ENCODE measurements at regions not wholly inside any gene's neighbourhood (a gene's known extent, or its start where the extent isn't known, plus 50 kb on each side); places are given as distances from the start of the nearest gene placed in this dataset.

DNA sequence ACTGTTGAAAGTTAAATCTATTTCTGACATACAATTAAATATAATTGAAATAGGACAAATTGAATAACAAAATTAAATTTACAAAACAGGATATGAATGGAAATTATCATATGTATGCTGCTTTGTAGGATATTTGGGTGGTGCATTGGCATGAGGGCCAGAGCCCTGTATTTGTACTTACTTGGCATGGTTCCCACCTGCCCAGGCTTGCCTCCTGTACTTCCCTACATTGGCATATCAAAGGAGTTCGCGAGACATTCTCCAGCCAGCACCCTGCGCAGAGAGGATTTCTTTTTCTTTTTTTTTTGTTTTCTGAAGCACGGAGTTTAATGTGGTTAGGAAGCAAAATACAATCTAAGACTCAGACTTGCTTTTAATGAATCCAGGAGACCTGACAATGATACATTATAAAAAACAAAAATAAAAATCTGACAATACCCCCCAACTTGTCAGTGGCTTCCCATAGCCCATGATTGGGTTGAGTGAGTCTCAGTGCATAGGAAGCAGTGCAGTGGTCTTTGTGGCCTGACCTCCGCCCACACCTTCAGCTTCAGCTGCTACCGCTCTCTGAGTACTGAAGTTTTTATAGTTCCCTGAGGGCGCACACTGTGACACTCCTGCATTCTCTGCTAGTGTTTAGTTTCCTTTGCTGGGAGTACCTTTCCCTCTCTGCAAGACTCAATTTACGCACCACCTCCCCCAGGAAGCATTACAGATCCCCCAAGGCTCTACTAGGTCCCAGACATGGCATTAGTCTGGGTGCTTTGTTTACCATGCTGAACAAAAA, 440.8 kb downstream of the UTRN start:
- no peak for DNase-seq (ENCODE audit: low spot score)

- DNase-seq (ENCODE audit: low spot score): no peak
Measured at GRCh38 chr6:144728804-144729203, 443.7 kb downstream of the UTRN start.

GRCh38 chr6:144729502-144729901, 444.4 kb downstream of the UTRN start:
- no peak for DNase-seq (ENCODE audit: low spot score)

- no peak for DNase-seq (ENCODE audit: low spot score)
Measured at GRCh38 chr6:144730088-144730645, 445.0 kb downstream of the UTRN start.

GRCh38 chr6:144731229-144731628, 446.1 kb downstream of the UTRN start:
- no peak for DNase-seq (ENCODE audit: low spot score)

- no peak for DNase-seq (ENCODE audit: low spot score)
Measured at GRCh38 chr6:144736763-144737162, 451.6 kb downstream of the UTRN start.

- no peak for DNase-seq (ENCODE audit: low spot score)
Measured at GRCh38 chr6:144737998-144738397, 452.9 kb downstream of the UTRN start.

- DNase-seq (ENCODE audit: low spot score): no peak
Measured at GRCh38 chr6:144739873-144740272, 454.7 kb downstream of the UTRN start.

DNA sequence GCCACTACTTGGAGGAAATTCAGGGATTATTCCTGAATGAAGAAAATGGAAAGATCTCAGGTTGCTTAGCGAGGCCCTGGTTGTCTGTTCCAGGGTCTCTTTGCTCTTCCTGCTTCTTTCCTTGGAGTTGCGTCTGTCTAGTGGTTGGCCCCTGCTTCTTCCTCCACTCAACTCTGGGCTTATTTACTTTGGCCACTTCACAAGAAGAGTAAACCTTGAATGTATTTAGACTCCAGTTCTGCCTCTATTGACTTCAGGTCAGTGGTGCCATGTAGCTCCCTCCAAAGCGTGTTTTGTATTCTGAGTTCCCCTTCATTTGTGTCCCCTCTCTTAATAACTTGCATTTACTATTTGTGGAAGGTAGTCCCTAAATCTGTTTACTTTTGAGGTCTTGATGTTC, 456.5 kb downstream of the UTRN start:
- no peak for DNase-seq (ENCODE audit: low spot score)

DNA sequence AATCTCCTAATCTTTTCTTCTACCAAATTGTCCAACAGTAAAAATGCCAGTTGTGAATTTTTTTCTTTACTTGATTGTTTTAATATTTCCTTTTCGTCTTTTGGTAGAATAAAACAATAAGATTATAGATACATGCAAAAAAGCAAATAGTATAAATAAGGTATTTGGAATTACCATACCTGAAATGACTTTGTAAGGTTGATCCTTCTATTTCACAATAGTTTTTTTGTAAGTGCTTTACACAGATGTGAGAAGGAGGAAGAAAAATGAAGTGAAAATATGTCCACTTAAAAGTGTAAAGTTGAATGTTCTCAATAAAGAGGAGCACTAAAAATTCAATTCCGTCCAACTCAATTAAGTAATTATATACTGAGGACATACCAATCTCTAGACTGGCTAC, 457.6 kb downstream of the UTRN start:
- DNase-seq (ENCODE audit: low spot score): no peak

- peak; percentile 16 for DNase-seq (ENCODE audit: low spot score)
Measured at GRCh38 chr6:144744720-144745119, 459.6 kb downstream of the UTRN start.

GRCh38 chr6:144745439-144745838, 460.3 kb downstream of the UTRN start:
- DNase-seq (ENCODE audit: low spot score): no peak

DNA sequence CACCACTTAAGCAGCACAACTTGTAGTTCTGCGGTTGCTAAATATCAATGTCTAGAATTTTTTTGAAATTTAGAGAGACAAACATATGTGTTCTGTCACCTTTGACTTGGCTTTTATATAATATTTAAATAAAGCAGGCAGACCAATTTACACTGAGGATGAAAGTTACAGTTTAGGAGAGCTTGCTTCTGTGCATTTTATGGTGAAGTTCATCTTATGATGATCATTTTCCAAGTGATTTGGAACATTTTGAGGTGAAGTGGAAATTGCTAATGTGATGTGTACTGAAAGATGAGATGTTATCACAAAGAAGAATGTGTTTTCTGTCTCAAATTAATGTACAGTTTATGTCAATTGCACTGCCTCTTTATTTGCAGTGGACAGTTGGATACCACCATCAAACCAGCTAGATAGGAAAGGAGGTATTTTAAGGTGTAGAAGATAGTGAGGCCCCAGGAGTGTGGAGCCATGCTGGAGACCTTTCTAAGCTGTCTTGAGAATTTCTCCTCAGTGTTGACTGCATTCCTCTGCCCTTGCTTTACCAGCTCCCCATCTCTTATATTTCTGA, 461.9 kb downstream of the UTRN start:
- no peak for DNase-seq (ENCODE audit: low spot score)

- DNase-seq (ENCODE audit: low spot score): no peak
Measured at GRCh38 chr6:144749263-144749662, 464.1 kb downstream of the UTRN start.

DNA sequence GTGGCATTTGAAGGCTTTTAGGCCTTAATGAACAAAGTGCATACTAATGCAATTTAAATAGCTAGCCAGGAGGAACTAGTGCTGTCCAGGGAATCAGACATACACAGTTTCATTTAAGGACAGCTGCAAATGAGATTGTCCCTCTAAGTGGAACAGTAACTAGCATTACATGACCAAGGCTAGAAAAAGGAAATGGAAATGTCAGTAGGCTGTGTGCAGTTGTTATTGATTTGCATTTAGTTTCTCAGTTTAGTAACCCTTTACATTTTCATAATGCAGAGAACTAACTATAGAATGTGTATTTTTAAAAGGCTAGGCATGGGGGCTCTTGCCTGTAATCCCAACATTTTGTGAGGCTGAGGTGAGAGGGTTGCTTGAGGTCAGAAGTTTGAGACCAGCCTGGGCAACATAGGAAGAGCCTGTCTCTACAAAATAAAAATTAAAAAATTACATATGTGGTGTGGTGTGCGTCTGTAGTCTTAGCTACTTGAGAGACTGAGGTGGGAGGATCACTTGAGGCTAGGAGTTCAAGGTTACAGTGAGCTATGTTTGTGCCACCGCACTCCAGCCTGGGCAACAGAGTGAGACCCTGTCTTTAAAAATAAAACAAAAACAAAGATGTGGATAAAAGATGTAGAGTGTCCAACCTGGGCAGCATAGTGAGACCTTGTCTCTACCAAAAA, 468.0 kb downstream of the UTRN start:
- DNase-seq (ENCODE audit: low spot score): no peak

DNA sequence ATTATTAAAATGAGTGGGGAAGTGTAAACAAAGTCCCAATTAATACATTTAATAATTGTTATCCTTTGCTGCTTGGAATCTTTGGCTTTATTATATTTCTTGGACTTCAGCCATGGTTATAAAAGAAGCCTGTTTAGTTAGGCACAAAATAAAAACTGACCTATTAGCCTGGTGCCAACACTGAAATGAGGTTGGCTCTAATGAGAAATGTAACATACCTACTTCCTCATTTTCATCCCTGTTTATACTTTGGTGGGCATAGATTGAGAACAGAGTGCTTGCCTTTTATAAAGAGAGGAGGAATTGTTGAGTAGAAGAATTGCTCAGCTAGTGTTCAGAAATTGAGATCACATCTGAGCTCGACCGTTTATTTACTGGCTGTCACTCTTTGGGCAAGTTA, 471.3 kb downstream of the UTRN start:
- no peak for DNase-seq (ENCODE audit: low spot score)

DNA sequence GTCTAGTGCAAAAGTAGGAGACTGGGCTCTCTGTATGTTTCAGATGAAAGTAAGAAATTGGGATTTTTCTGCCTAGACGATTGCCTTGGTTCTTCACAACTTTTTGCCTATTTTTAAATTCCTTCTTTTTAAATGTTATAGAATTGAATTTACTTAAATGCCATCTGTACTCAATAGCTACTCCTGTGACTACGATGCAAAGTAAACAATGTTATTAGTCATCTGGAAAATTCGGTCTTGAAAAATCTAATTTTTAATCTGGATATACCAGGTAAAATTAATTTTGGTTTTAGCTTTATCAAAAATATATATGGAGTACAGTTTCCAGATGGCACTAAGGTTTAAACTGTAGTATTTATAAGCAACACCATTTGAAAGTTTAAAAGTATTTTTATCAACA, 472.2 kb downstream of the UTRN start:
- DNase-seq (ENCODE audit: low spot score): no peak

DNA sequence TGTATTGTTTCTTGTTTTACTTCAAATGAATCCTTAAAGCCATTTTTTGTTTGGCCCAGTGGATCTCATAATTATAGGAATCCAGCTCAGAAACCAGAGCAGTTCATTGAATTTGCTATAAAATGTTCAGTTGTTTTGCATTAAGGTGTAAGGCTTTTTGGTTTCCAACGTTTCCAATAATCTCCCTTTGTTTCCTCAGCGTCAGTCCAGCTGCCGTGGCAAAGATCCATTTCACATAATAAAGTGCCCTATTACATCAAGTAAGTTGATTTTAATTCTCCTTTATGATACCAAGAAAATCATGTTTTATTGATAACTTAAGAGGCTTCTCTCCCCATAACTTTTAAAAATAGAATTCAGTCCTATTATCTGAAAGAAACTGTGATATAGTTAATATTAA, 472.6 kb downstream of the UTRN start:
- no peak for DNase-seq (ENCODE audit: low spot score)

DNA sequence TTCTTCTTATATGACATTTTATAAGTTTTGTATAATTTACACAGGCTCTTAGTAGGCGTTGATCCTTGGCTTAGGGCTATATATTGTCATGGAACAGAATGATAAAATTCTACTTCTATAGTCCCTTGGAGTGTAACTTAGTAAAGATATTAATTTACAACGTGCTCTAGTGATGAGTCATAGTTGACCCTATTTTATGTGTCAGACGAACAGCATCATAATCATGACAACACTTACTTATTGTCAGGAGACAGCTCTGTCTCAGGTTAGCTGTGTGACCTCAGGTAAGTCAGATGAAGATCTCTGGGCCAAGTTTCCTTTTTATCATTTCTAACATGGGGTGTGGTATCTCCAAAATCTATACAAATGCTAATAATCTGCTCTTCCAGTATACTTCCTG, 473.5 kb downstream of the UTRN start:
- no peak for DNase-seq (ENCODE audit: low spot score)

DNA sequence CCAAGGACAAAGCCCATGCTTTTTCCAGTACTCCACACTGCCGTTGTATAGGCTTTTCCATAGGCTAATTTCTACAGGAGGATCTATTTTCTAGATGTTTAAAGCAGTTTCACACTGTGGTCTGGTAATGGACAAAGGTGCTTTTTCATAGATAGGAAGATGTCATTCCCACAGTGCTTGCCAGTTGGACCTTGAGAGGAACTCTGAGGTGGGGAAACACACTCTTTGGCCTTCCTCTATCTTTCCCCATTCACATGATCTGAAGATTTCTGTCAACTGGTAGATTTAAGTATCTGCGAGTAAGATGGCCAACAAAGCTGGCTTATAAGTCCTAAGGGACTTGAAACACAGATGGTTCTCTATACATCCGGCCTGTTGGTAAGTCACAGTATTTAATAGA, 477.3 kb downstream of the UTRN start:
- DNase-seq (ENCODE audit: low spot score): no peak

DNA sequence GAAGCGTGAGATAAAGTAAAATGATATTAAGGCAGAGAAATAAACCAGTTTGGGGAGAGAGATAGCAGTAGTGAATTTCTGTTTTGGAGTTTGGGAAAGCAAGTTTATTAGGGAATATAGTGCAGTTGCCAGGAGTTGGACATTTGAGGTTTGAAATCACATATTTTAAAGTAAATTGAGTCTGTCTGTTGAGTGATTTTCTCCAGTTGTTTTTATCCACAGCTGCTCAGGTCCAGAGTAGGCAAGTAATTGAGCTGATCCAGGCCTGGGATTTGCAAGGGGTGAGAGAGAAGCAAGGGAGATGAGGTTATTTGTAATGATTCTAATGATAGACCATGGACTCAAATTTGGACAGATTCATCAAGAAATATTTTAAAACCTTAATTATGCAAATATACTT, 481.9 kb downstream of the UTRN start:
- no peak for DNase-seq (ENCODE audit: low spot score)

- DNase-seq (ENCODE audit: low spot score): no peak
Measured at GRCh38 chr6:144768551-144769075, 483.5 kb downstream of the UTRN start.

- DNase-seq (ENCODE audit: low spot score): no peak
Measured at GRCh38 chr6:144769142-144769541, 484.0 kb downstream of the UTRN start.

Measured in HuH-7 (cell line).